HG02870 (cell line): ENCODE measurements at regions not wholly inside any gene's neighbourhood (a gene's known extent, or its start where the extent isn't known, plus 50 kb on each side); places are given as distances from the start of the nearest gene placed in this dataset.
"Not testable (repeated sequence)": the region's sequence is repeated elsewhere in the genome, so short reads cannot be mapped to it uniquely, and the experiment has no call there.

ENCODE experiments used
- ATAC-seq: cut with Tn5 transposase; IDR thresholded peaks from one replicate; pipeline ENCODE4 v1.9.1; 2021; ENCODE audit warnings: mild to moderate bottlenecking, moderate library complexity; ENCODE audit not compliant: unreplicated experiment

GRCh38 chr2:234251326-234252271 is 201.1 kb downstream of the SPP2 start:
- no peak for ATAC-seq

GRCh38 chr2:234250926-234251325 is 200.4 kb downstream of the SPP2 start:
- ATAC-seq, result no peak

- ATAC-seq, result no peak
Observed at GRCh38 chr2:234249873-234250272, 199.4 kb downstream of the SPP2 start.

- ATAC-seq, result no peak
Observed at GRCh38 chr2:234249034-234249735, 198.7 kb downstream of the SPP2 start.

- not testable (repeated sequence) for ATAC-seq
Observed at GRCh38 chr2:234248213-234248710, 197.8 kb downstream of the SPP2 start.

GRCh38 chr2:234247453-234248180 is 197.1 kb downstream of the SPP2 start:
- ATAC-seq, result no peak

- no peak for ATAC-seq
Observed at GRCh38 chr2:234245945-234246344, 195.4 kb downstream of the SPP2 start.

- ATAC-seq, result no peak
Observed at GRCh38 chr2:234243871-234244565, 193.5 kb downstream of the SPP2 start.

GRCh38 chr2:234242459-234242836 is 191.9 kb downstream of the SPP2 start:
- ATAC-seq, result no peak

GRCh38 chr2:234241656-234242458 is 191.4 kb downstream of the SPP2 start:
- ATAC-seq, result no peak

- no peak for ATAC-seq
Observed at GRCh38 chr2:234240917-234241316, 190.4 kb downstream of the SPP2 start.

GRCh38 chr2:234235191-234235590 is 184.7 kb downstream of the SPP2 start:
- no peak for ATAC-seq

GRCh38 chr2:234231460-234231859 is 181.0 kb downstream of the SPP2 start:
- ATAC-seq, result no peak

- no peak for ATAC-seq
Observed at GRCh38 chr2:234219046-234219310, 168.5 kb downstream of the SPP2 start.

GRCh38 chr2:234218266-234219045 is 168.0 kb downstream of the SPP2 start:
- ATAC-seq, result no peak

- ATAC-seq, result no peak
Observed at GRCh38 chr2:234212534-234212933, 162.0 kb downstream of the SPP2 start.

GRCh38 chr2:234211797-234212196 is 161.3 kb downstream of the SPP2 start:
- ATAC-seq, result no peak

- ATAC-seq, result no peak
Observed at GRCh38 chr2:234206738-234207137, 156.2 kb downstream of the SPP2 start.

GRCh38 chr2:234204480-234204879 is 154.0 kb downstream of the SPP2 start:
- ATAC-seq, result no peak
